GM21786 (cell line): ENCODE measurements at regions not wholly inside any gene's neighbourhood (a gene's known extent, or its start where the extent isn't known, plus 50 kb on each side); places are given as distances from the start of the nearest gene placed in this dataset.
A peak's percentile ranks its signal among the peaks of the same experiment; 100 is the strongest.
"Not testable (repeated sequence)": the region's sequence is repeated elsewhere in the genome, so short reads cannot be mapped to it uniquely, and the experiment has no call there.

Source experiments
- ATAC-seq: cut with Tn5 transposase; IDR thresholded peaks from one replicate; pipeline ENCODE4 v1.9.1; 2021; ENCODE audit not compliant: unreplicated experiment

DNA sequence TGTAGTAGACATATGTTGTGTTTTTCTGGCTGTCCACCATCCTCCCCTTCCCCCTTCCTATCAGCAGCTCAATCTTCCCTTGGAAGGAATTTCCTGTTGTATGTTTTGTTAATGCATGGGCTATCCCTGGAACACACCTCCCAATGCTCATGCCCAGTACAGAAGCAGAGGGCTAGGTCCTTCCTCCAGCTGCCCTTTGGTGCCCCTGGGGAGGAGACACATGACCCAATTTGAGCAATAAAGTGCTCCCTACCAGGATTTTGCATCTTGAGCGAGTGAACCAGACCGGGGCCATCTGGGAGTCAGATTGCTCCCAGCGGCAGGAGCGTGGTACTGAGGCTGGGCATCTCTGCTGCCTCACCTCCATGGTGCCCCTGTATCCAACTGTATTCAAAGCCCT lies 141.5 kb upstream of the MED13 start:
- no peak for ATAC-seq

- not testable (repeated sequence) for ATAC-seq
Measured at GRCh38 chr17:62197156-62197555, 132.1 kb upstream of the MED13 start.

DNA sequence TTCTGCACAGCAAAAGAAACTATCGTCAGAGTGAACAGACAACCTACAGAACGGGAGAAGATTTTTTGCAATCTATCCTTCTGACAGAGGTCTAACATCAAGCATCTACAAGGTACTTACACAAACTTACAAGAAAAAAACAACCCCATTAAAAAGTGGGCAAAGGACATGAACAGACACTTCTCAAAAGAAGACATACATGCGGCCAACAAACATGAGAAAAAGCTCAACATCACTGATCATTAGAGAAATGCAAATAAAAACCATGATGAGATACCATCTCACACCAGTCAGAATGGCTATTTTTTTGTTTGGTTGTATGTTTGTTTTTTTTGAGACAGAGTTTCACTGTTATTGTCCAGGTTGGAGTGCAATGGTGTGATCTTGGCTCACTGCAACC lies 131.5 kb upstream of the MED13 start:
- not testable (repeated sequence) for ATAC-seq

DNA sequence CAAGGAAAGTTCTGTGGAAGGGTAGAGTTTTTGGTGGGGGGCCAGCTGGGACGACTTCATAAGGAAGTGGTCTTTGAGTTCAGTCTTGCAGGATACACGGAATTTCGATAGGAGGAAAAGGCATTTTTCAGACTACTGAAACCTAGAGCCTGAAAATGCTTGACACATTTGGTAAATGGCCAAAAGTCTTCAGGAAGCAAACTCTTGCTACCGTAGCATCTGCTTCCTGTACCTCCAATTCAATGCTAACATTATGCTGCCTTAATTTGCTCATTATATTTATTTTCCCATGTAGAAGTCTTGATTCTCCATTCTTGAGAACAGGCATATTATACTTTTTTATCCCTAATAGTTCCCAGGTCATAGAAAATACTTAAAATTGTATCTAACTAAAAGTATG lies 129.3 kb upstream of the MED13 start:
- ATAC-seq = no peak

DNA sequence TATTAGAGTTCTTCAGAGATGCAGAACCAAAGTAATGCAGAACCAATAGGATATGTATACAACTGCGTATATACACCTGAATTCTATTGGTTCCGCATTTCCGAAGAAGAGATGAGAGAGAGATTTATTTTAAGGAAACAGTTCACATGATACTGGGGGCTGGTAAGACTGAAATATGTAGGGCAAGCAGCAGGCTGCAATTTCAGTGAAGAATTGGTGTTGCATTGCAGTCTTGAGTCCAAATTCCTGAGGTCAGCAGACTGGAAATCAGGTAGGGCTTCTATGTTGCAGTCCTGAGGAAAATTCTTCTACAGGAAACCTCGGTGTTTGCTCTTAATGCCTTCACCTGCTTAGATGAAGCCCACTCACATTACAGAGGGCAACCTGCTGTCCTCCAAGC lies 128.2 kb upstream of the MED13 start:
- ATAC-seq = no peak

DNA sequence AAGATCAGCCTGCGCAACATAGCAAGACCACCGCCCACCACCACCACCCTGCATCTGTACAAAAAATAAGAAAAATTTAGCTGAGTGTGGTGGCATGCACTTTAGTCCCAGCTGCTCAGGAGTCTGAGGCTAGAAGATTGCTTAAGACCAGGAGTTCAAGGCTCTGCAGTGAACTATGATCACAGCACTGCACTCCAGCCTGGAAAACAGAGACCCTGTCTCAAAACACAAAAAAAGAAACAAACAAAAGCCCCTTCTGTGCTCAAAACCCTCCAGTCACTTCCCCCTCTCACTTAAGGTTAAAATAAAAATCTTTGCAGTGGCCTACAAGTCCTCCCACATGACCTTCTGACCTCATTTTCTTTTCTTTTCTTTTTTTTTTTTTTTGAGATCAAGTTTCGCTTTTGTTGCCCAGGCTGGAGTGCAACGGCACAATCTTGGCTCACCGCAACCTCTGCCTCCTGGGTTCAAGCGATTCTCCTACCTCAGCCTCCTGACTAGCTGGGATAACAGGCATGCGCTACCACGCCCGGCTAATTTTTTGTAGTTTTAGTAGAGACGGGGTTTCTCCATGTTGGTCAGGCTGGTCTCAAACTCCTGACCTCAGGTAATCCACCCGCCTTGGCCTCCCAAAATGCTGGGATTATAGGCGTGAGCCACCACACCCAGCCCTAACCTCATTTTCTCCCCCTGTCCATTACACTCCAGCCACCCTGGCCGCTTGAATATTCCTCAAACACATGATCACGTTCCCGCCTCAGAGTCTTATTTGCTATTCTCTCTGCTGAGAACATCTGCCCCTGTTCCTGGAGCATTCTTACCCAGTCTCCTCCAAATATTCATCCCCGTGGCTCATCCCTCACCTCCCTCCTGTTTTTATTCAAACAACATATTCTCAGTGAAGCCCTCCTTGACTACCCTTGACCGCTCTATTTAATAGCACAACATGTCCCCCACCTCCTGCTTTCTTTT lies 126.6 kb upstream of the MED13 start:
- no peak for ATAC-seq

DNA sequence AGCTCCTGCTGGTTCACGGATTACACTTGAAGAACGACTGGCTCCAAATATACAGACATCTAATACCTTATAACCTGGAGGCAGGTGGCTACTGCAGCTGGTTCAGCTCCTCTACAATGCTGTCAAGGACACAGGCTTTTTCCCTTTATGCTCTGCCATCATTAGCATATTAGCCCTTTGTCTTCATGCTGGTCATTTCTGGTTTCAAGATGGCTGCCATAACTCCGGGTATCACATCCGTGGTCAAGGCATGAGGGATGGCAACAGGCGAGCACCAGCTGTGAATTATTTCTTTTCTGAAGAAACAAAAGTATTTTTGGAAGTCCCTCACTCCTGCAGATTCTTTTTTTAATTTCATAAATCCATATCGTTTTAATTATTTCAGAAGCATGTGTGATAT lies 124.3 kb upstream of the MED13 start:
- no peak for ATAC-seq

DNA sequence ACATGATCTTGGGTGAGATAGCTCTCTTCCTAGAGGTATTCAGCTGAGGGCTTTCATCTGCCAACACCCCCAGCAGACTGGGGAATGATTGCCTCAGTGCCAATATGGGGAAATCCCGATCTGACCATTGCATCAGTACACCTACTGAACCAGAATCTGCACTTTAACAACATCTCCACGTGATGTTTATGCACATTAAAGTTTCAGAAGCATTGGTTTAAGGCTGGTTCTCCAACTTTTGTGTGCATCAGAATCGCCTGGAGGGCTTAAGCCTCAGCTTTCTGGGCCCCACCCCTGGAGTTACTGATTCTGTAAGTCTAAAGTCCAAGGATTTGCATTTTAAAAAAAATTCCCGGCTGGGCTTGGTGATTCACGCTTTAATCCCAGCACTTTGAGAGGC lies 123.6 kb upstream of the MED13 start:
- ATAC-seq = no peak

DNA sequence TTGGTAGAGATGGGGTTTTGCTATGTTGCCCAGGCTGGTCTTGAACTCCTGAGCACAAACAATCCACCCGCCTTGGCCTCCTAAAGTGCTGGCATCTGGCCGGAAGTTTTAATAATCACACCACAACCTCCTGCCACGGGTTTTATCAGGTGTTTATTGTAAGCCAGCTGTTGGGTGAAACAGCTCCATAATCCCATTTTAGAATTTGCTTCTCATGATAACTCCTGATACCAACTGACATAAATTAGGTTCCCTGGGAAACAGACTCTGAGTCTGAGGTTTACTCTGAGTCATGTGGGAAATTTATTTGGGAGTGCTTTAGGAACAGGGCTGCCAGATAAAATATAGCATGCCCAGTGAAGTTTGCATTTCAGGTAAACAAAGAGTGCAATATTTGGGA lies 122.6 kb upstream of the MED13 start:
- no peak for ATAC-seq

DNA sequence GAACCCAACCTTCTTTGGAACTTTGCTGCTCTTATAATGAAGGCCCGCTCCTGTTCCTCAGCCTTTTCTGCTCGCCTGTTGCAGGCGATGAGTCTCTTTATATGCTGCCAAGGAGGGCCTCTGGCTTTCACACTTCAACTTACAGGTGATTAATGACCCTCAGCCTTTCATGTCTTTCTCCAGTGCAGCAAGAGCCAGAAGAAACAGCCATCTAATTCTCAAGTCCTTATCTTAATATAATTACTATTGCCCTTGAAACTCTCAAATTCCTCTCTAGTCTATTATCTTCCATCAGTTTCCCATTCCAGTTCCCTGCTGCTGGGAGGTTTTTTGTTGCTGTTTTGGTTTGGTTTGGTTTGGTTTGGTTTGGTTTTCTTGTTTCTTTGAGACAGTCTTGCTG lies 121.8 kb upstream of the MED13 start:
- no peak for ATAC-seq

DNA sequence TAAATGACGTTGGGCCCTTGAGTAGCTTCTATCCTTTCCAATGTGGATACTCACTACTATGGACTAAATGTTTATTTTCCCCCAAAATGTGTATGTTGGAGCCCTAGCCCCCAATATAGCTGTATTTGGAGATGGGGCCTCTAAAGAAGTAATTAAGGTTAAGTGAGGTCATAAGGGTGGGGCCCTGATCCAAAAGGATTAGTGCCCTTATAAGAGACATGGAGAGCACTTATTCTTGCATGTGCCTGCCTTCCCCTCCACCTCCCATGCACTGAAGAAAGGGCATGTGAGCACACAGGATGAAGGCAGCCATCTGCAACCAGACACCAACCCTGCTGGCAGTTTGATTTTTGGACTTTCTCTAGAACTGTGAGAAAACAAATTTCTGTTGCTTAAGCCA lies 115.7 kb upstream of the MED13 start:
- ATAC-seq = no peak

DNA sequence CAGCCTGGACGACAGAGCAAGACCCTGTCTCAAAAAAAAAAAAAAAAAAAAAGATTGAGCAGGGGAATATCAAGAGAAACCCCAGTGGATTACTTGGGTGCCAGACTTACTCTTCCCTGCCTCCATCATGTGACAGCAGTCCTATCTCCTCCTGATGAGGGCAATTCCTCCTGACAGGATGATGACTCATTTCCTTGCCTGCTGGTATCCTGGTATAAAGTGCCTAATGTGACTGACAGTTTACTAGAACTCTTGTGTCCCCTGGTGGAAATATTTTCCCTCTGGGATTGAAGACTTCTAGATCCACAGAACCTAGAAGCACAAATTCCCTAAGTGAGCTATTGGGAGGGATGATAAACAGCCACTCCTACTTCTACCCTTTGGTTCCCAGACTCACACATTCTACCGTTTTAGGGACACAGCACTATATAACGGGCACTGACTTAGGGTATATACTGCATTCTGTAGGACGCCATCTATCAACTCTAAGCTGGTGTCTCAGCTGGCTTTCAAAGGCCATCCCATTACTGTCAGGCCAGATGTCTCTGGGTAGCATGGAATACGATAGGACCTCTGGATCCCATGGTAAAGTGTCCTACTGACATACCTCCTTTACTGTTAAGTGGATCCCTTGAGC lies 114.6 kb upstream of the MED13 start:
- no peak for ATAC-seq

- ATAC-seq = no peak
Measured at GRCh38 chr17:62178579-62178978, 113.5 kb upstream of the MED13 start.

DNA sequence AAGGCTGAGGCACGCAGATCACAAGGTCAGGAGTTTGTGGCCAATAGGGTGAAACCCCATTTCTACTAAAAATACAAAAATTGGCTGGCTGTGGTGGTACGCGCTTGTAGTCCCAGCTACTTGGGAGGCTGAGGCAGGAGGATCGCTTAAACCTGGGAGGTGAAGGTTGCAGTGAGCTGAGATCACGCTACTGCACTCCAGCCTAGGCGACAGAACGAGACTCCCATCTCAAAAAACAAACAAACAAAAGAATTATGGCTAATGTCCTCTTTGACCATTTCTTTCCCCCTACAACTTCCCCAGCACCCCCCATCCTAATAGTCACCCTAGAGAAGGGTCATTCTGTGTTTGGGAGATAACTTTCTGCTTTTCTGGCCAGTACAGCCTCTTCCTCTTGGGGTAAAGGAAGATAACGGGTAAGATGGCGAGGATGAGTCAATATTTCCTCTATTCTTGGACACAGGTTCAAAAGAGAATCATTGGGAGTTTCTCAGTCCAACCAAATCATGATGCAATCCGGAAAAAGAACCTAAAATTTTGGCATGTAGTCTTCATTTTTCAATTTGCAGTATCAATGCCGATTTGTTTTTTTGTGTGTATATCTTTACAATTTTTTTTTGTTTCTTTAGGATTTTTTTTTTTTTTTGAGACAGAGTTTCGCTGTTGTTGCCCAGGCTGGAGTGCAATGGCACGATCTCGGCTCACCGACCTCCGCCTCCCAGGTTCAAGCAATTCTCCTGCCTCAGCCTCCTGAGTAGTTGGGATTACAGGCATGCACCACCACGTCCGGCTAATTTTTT lies 107.6 kb upstream of the MED13 start:
- no peak for ATAC-seq

GRCh38 chr17:62167076-62167475 lies 102.0 kb upstream of the MED13 start:
- no peak for ATAC-seq

GRCh38 chr17:62164747-62165722 lies 100.0 kb upstream of the MED13 start:
- ATAC-seq = peak; percentile 70

DNA sequence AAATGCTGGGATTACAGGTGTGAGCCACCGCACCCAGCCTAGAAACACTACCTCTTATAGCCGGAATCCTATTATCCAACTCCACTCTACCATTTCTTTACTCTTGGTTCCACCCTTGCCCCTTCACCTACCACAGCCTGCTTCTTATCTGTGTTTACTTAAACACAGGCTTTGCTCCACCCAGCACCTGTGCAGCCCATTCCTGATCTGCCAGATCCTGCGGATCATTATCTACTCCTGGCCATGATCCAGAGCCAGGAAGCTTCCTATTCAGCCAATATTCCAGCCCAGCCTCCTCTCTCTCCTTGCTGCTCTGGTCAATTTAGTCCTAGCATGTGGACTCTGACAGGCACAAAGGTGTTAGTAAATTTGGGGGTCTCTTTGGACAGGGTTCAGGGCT lies 98.8 kb upstream of the MED13 start:
- no peak for ATAC-seq

DNA sequence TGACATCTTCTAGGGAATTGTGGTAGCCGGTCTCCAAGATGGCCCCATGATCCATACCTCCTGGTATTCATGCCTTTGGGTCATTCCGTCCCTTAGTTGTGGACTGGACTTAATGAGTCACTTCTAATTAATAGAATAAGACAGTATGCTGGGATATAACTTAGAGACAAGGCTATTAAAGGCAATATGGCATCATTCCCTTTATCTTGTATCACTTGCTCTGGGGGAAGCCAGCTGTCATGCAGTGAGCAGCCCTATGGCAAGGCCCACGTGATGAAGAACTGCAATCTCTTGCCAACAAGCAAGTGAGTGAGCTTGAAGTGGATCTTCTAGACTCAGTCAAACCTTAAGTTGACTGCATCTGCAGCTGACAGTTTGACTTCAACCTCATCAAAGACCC lies 97.8 kb upstream of the MED13 start:
- ATAC-seq = no peak

- ATAC-seq = no peak
Measured at GRCh38 chr17:62161405-62162148, 96.5 kb upstream of the MED13 start.

DNA sequence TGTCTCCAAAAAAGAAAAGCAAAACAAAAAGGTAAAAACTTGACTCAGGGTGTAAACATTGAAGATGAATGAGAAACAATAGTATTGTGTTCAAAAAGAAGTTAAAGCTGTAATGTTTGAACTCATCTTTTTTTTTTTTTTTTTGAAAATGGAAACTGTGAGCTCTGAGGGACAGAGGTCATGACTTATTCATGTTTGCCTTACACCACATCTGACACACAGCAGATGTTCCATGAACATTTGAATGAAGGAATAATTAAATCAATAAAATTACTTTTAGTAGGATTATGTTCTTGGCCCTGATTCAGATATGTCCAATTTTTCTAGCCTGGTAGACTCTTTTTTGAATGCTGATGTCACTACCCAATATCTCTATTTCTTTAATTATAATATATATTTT lies 95.7 kb upstream of the MED13 start:
- no peak for ATAC-seq
